K562 (cell line): ENCODE measurements at regions not wholly inside any gene's neighbourhood (a gene's known extent, or its start where the extent isn't known, plus 50 kb on each side); places are given as distances from the start of the nearest gene placed in this dataset.

Source experiments
- ATAC-seq: fragments of 200-7000 bp; cut with Tn5 transposase; 3 replicates; pipeline ENCODE4 v1.9.1; 2020; ENCODE audit warnings: moderate library complexity
- BruUV-seq: library from RNA; stranded (reverse); fragments of 400-500 nt; replicated peaks from 2 replicates; lab custom pipeline; 2021; lab: Mats Ljungman, UMichigan
- CTCF ChIA-PET: fragments of 300-600 bp; formaldehyde crosslinking; extraction: SDS; loops from one replicate; lab custom pipeline; 2021; ENCODE audit warnings: low intra/inter-chr PET ratio; lab: Yijun Ruan, JAX
- POLR2A ChIA-PET: fragments of 300-600, 350-650 bp; sonication (Branson Sonifier 250); formaldehyde crosslinking; extraction: SDS; loops from one replicate; lab custom pipeline; 2021; ENCODE audit warnings: antibody characterized with exemption, inconsistent platforms; lab: Yijun Ruan, JAX
- DNase-seq, 4 experiments: peaks; one replicate each; pipeline versions ENCODE4 v3.0.0 to v3.0.0-alpha.2; 2011 to 2018; ENCODE audit warnings: low spot score in 3 of 4, mixed read lengths in 3 of 4; ENCODE audit errors: extremely low read depth in 1 of 4
- FAIRE-seq: peaks from 2 replicates; lab custom pipeline; 2011; peaks lifted over from hg19 to GRCh38; lab: Jason Lieb, UNC
- H2AFZ ChIP-seq: 2 replicates; pipeline ENCODE4 v1.6.0; 2011; ENCODE audit warnings: low read depth, low read length, control low read depth, inconsistent platforms
- H3K27ac ChIP-seq: fragments of 200-600 bp; 3 replicates; pipeline ENCODE4 v1.8.0; 2011; ENCODE audit warnings: low read depth, mild to moderate bottlenecking, control low read depth, inconsistent platforms, low read length, moderate library complexity, mixed read lengths; ENCODE audit errors: extremely low read depth
- H3K27me3 ChIP-seq, 2 experiments: fragments of 300-600 bp in 1 of 2; 2 replicates in 1 of 2; 3 replicates in 1 of 2; pipeline versions ENCODE4 v1.6.0 to v1.8.0; 2011; ENCODE audit warnings: inconsistent platforms in 2 of 2, low read length in 2 of 2, mild to moderate bottlenecking in 1 of 2, mixed read lengths in 1 of 2, moderate library complexity in 1 of 2; ENCODE audit not compliant: control insufficient read depth in 2 of 2, insufficient read depth in 2 of 2
- H3K36me3 ChIP-seq: fragments of 300-600 bp; 3 replicates; pipeline ENCODE4 v1.8.0; 2011; ENCODE audit warnings: mild to moderate bottlenecking, low read length, inconsistent platforms; ENCODE audit not compliant: control insufficient read depth, insufficient read depth
- H3K4me1 ChIP-seq, 2 experiments: fragments of 200-600 bp in 1 of 2; replicated peaks in 1 of 2; 2 replicates in 1 of 2; 3 replicates in 1 of 2; pipeline versions ENCODE4 v1.5.1 to v1.8.0; 2011; ENCODE audit warnings: inconsistent platforms in 2 of 2, low read length in 2 of 2, mild to moderate bottlenecking in 1 of 2, mixed read lengths in 1 of 2, moderate library complexity in 1 of 2; ENCODE audit not compliant: control insufficient read depth in 2 of 2, insufficient read depth in 2 of 2
- H3K4me2 ChIP-seq: 2 replicates; pipeline ENCODE4 v1.6.1; 2011; ENCODE audit warnings: low read length, control low read depth, inconsistent platforms, mixed read lengths; ENCODE audit not compliant: insufficient read depth
- H3K4me3 ChIP-seq: fragments of 200-600 bp; sonication (generic), shearing (Covaris generic); 2 replicates; pipeline ENCODE4 v1.5.1; 2016; ENCODE audit warnings: control low read depth, inconsistent platforms
- H3K79me2 ChIP-seq: fragments of 200-600 bp; 3 replicates; pipeline ENCODE4 v1.8.0; 2011; ENCODE audit warnings: low read length, inconsistent platforms; ENCODE audit not compliant: control insufficient read depth, insufficient read depth
- H3K9ac ChIP-seq, 2 experiments: 2 replicates each; pipeline versions ENCODE4 v1.6.0 to v1.6.1; 2011; ENCODE audit warnings: low read depth in 2 of 2, low read length in 2 of 2, control low read depth in 1 of 2, inconsistent platforms in 1 of 2, mild to moderate bottlenecking in 1 of 2, mixed read lengths in 1 of 2; ENCODE audit not compliant: insufficient read depth in 1 of 2
- H3K9me1 ChIP-seq: one replicate; pipeline ENCODE4 v1.6.0; 2011; ENCODE audit warnings: inconsistent platforms, mild to moderate bottlenecking, low read length, moderate library complexity; ENCODE audit not compliant: control insufficient read depth, insufficient read depth
- H3K9me3 ChIP-seq: replicated peaks from 2 replicates; pipeline ENCODE4 v1.5.1; 2011; ENCODE audit warnings: low read depth, low read length, inconsistent platforms; ENCODE audit not compliant: control insufficient read depth, insufficient read depth
- H4K20me1 ChIP-seq: replicated peaks from 2 replicates; pipeline ENCODE4 v1.6.1; 2011; ENCODE audit warnings: low read length, inconsistent platforms, mixed read lengths; ENCODE audit not compliant: control insufficient read depth, insufficient read depth
- CHCHD3 ChIP-seq: fragments of 250-450 bp; sonication (Bioruptor Pico); IDR thresholded peaks from 2 replicates; pipeline ENCODE4 v2.1.2; 2022; ENCODE audit warnings: mild to moderate bottlenecking
- DIDO1 ChIP-seq: fragments of 450-650 bp; IDR thresholded peaks from 2 replicates; pipeline ENCODE4 v1.6.1; 2016; ENCODE audit warnings: low read depth, missing biosample characterization, missing genetic modification characterization
- HMG20B ChIP-seq: fragments of 250-450 bp; sonication (Bioruptor Pico); IDR thresholded peaks from 2 replicates; pipeline ENCODE4 v1.5.0; 2021; ENCODE audit warnings: mild to moderate bottlenecking
- ILF3 ChIP-seq: fragments of 450-650 bp; IDR thresholded peaks from 2 replicates; pipeline ENCODE4 v1.6.1; 2018; ENCODE audit warnings: antibody characterized with exemption, mild to moderate bottlenecking, moderate library complexity, borderline replicate concordance
- NFRKB ChIP-seq: fragments of 450-650 bp; IDR thresholded peaks from 2 replicates; pipeline ENCODE4 v1.6.1; 2016; ENCODE audit warnings: low read depth
- PATZ1 ChIP-seq: fragments of 250-450 bp; sonication (Bioruptor Pico); IDR thresholded peaks from 2 replicates; pipeline ENCODE4 v1.5.0; 2020; ENCODE audit warnings: mild to moderate bottlenecking, borderline replicate concordance
- RB1 ChIP-seq: fragments of 450-650 bp; IDR thresholded peaks from 2 replicates; pipeline ENCODE4 v1.6.1; 2017; ENCODE audit warnings: low read depth, mild to moderate bottlenecking
- TEAD4 ChIP-seq, 2 experiments: sonication (generic) in 1 of 2; formaldehyde crosslinking in 1 of 2; IDR thresholded peaks; 2 replicates each; pipeline versions ENCODE4 v1.6.1 to v1.8.0; 2012 to 2022; ENCODE audit warnings: borderline replicate concordance in 1 of 2, inconsistent platforms in 1 of 2, low read length in 1 of 2, mild to moderate bottlenecking in 1 of 2, missing genetic modification reagents in 1 of 2
- ZFP36 ChIP-seq: fragments of 150-350 bp; IDR thresholded peaks from 2 replicates; pipeline ENCODE4 v1.6.1; 2018; ENCODE audit warnings: low read length, low read depth; ENCODE audit not compliant: partially characterized antibody
- ZMIZ1 ChIP-seq, 2 experiments: fragments of 150-350 bp in 1 of 2; IDR thresholded peaks; 2 replicates each; pipeline ENCODE4 v1.6.1; 2012 to 2016; ENCODE audit warnings: low read depth in 2 of 2, low read length in 2 of 2, mild to moderate bottlenecking in 1 of 2, moderate library complexity in 1 of 2
- ZNF655 ChIP-seq: fragments of 250-450 bp; sonication (Bioruptor Pico); IDR thresholded peaks from 2 replicates; pipeline ENCODE4 v1.5.0; 2021
- ZNF77 ChIP-seq: fragments of 250-450 bp; sonication (Bioruptor Pico); IDR thresholded peaks from 2 replicates; pipeline ENCODE4 v1.5.0; 2020
- WGBS: fragments of 100-300 bp; shearing (Covaris generic); methylation state at CpG from one replicate; pipeline ENCODE4 v1.1.6; 2016; ENCODE audit warnings: low coverage, mixed read lengths; ENCODE audit not compliant: insufficient coverage; ENCODE audit errors: missing lambda C conversion rate; 5-methylcytosine and 5-hydroxymethylcytosine counted together
- in situ Hi-C: fragments of 300-500 bp; cut with MboI; formaldehyde crosslinking; loops from 4 replicates; pipeline ENCODE4 v1.15.0; 2018; ENCODE audit warnings: inconsistent platforms, mixed read lengths
- intact Hi-C: fragments of 100-400 bp; cut with micrococcal nuclease; formaldehyde crosslinking; loops from 2 replicates; pipeline ENCODE4 v1.14.2; 2022
- TF ChIP-seq, protein P1 (sequence below), 2 experiments: fragments of 450-650 bp in 1 of 2; IDR thresholded peaks; 2 replicates each; pipeline ENCODE4 v1.6.1; 2011 to 2017; ENCODE audit warnings: low read depth in 2 of 2, antibody characterized with exemption in 1 of 2, borderline replicate concordance in 1 of 2, low read length in 1 of 2, mild to moderate bottlenecking in 1 of 2, mixed read lengths in 1 of 2; ENCODE audit not compliant: control insufficient read depth in 1 of 2

- no peaks in the 10 kb centered on the region for H3K9me3 ChIP-seq
- FAIRE-seq (no peak), ATAC-seq (no peak), DNase-seq (no peak)
- H3K79me2 ChIP-seq: no peaks in the 10 kb centered on the region
- 0% methylated on average over 10 of the region's 10 CpGs for WGBS
- H3K4me2 ChIP-seq: no peak overlapping the region
- no peaks in the 10 kb centered on the region for H4K20me1 ChIP-seq
- H2AFZ ChIP-seq: no peak overlapping the region
- CTCF ChIA-PET: no interaction called here
- no peak overlapping the region for H3K9ac ChIP-seq
- no peaks in the 10 kb centered on the region for H3K9me1 ChIP-seq
- no peaks in the 10 kb centered on the region for H3K36me3 ChIP-seq
- no peak overlapping the region for H3K4me3 ChIP-seq
- no peak overlapping the region for H3K27ac ChIP-seq
- H3K27me3 ChIP-seq: no peaks in the 10 kb centered on the region
- BruUV-seq: no TSS peak
- H3K4me1 ChIP-seq: no peaks in the 10 kb centered on the region
- in situ Hi-C loops (no loop called here), intact Hi-C loops (no loop called here)
- POLR2A ChIA-PET: interaction anchor here (0.6 kb wide), 1 partner anchor 9 kb away, joined by 3 read pairs; no protein-coding TSS in a partner anchor
- TF ChIP-seq ZMIZ1 (IDR thresholded peaks at IDR 0.05; ENCODE audit: low read depth in 2 of 2, low read length in 2 of 2) (no peak), RB1 (no peak), ZNF655 (CRISPR knock-in tag) (no peak), ZNF77 (no peak), NFRKB (no peak), DIDO1 (tag) (no peak), CHCHD3 (CRISPR knock-in tag) (no peak), HMG20B (CRISPR knock-in tag) (no peak), PATZ1 (no peak), ZFP36 (no peak), ILF3 (no peak), TEAD4 (IDR thresholded peaks at IDR 0.05; ENCODE audit: low read length) (no peak), TEAD4 (CRISPR knock-in tag; IDR thresholded peaks at IDR 0.05; ENCODE audit: borderline replicate concordance) (no peak)
- TF ChIP-seq, protein P1, sequence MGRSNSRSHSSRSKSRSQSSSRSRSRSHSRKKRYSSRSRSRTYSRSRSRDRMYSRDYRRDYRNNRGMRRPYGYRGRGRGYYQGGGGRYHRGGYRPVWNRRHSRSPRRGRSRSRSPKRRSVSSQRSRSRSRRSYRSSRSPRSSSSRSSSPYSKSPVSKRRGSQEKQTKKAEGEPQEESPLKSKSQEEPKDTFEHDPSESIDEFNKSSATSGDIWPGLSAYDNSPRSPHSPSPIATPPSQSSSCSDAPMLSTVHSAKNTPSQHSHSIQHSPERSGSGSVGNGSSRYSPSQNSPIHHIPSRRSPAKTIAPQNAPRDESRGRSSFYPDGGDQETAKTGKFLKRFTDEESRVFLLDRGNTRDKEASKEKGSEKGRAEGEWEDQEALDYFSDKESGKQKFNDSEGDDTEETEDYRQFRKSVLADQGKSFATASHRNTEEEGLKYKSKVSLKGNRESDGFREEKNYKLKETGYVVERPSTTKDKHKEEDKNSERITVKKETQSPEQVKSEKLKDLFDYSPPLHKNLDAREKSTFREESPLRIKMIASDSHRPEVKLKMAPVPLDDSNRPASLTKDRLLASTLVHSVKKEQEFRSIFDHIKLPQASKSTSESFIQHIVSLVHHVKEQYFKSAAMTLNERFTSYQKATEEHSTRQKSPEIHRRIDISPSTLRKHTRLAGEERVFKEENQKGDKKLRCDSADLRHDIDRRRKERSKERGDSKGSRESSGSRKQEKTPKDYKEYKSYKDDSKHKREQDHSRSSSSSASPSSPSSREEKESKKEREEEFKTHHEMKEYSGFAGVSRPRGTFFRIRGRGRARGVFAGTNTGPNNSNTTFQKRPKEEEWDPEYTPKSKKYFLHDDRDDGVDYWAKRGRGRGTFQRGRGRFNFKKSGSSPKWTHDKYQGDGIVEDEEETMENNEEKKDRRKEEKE (IDR thresholded peaks at IDR 0.05; ENCODE audit: borderline replicate concordance in 1 of 2, control insufficient read depth in 1 of 2, low read depth in 2 of 2, low read length in 1 of 2): no peak
These were observed 306.4 kb downstream of the RBM43 start for GRCh38 chr2:150955231-150955630.
